ENCODE measurements at regions not wholly inside any gene's neighbourhood (a gene's known extent, or its start where the extent isn't known, plus 50 kb on each side); places are given as distances from the start of the nearest gene placed in this dataset.

- TF ChIP-seq CTCF (IDR thresholded peaks at IDR 0.05; ENCODE audit: insufficient read depth, low read length) (no peak), REST (IDR thresholded peaks at IDR 0.05; ENCODE audit: insufficient replicate concordance, low read depth) (no peak)
These were observed 184.9 kb downstream of the SNX19 start for GRCh38 chr11:130731401-130731800.
